ENCODE measurements at regions not wholly inside any gene's neighbourhood (a gene's known extent, or its start where the extent isn't known, plus 50 kb on each side); places are given as distances from the start of the nearest gene placed in this dataset.

GRCh38 chr13:107977071-107977574, 238.2 kb downstream of the LIG4 start:
- DNase-seq (ENCODE audit: extremely low read depth, insufficient read length) = no peak
- H3K27me3 ChIP-seq (replicated peaks; ENCODE audit: control insufficient read depth, insufficient read depth, low read length) = no peaks in the 10 kb centered on the region
- H3K36me3 ChIP-seq (ENCODE audit: control insufficient read depth, insufficient read depth, low read length) = no peaks in the 10 kb centered on the region
- H3K4me3 ChIP-seq (replicated peaks; ENCODE audit: low read depth, low read length) = no peak overlapping the region
- no peak for TF ChIP-seq CTCF (IDR thresholded peaks at IDR 0.05; ENCODE audit: insufficient read depth, low read length, poor library complexity, severe bottlenecking)

- DNase-seq (ENCODE audit: extremely low read depth, insufficient read length) = no peak
- no peaks in the 10 kb centered on the region for H3K27me3 ChIP-seq (replicated peaks; ENCODE audit: control insufficient read depth, insufficient read depth, low read length)
- TF ChIP-seq CTCF (IDR thresholded peaks at IDR 0.05; ENCODE audit: insufficient read depth, low read length, poor library complexity, severe bottlenecking) = no peak
- H3K36me3 ChIP-seq (ENCODE audit: control insufficient read depth, insufficient read depth, low read length) = no peaks in the 10 kb centered on the region
- no peak overlapping the region for H3K4me3 ChIP-seq (replicated peaks; ENCODE audit: low read depth, low read length)
Observed at GRCh38 chr13:107976628-107977027, 238.7 kb downstream of the LIG4 start.

- no peak overlapping the region for H3K4me3 ChIP-seq (replicated peaks; ENCODE audit: low read depth, low read length)
- no peaks in the 10 kb centered on the region for H3K27me3 ChIP-seq (replicated peaks; ENCODE audit: control insufficient read depth, insufficient read depth, low read length)
- no peak for DNase-seq (ENCODE audit: extremely low read depth, insufficient read length)
- no peak for TF ChIP-seq CTCF (IDR thresholded peaks at IDR 0.05; ENCODE audit: insufficient read depth, low read length, poor library complexity, severe bottlenecking)
- H3K36me3 ChIP-seq (ENCODE audit: control insufficient read depth, insufficient read depth, low read length) = no peaks in the 10 kb centered on the region
Observed at GRCh38 chr13:107974409-107974808, 240.9 kb downstream of the LIG4 start.

GRCh38 chr13:107969546-107969945, 245.8 kb downstream of the LIG4 start:
- TF ChIP-seq CTCF (IDR thresholded peaks at IDR 0.05; ENCODE audit: insufficient read depth, low read length, poor library complexity, severe bottlenecking) = no peak
- H3K36me3 ChIP-seq (ENCODE audit: control insufficient read depth, insufficient read depth, low read length) = no peaks in the 10 kb centered on the region
- no peak for DNase-seq (ENCODE audit: extremely low read depth, insufficient read length)
- no peaks in the 10 kb centered on the region for H3K27me3 ChIP-seq (replicated peaks; ENCODE audit: control insufficient read depth, insufficient read depth, low read length)
- no peak overlapping the region for H3K4me3 ChIP-seq (replicated peaks; ENCODE audit: low read depth, low read length)

GRCh38 chr13:107968470-107968869, 246.9 kb downstream of the LIG4 start:
- Histone ChIP-seq H3K4me3 (replicated peaks; ENCODE audit: low read depth, low read length) (no peak overlapping the region), H3K27me3 (replicated peaks; ENCODE audit: control insufficient read depth, insufficient read depth, low read length) (no peaks in the 10 kb centered on the region), H3K36me3 (ENCODE audit: control insufficient read depth, insufficient read depth, low read length) (no peaks in the 10 kb centered on the region)
- DNase-seq (ENCODE audit: extremely low read depth, insufficient read length) = no peak
- no peak for TF ChIP-seq CTCF (IDR thresholded peaks at IDR 0.05; ENCODE audit: insufficient read depth, low read length, poor library complexity, severe bottlenecking)

GRCh38 chr13:107964395-107964794, 250.9 kb downstream of the LIG4 start:
- TF ChIP-seq CTCF (IDR thresholded peaks at IDR 0.05; ENCODE audit: insufficient read depth, low read length, poor library complexity, severe bottlenecking) = no peak
- Histone ChIP-seq H3K4me3 (replicated peaks; ENCODE audit: low read depth, low read length) (no peak overlapping the region), H3K36me3 (ENCODE audit: control insufficient read depth, insufficient read depth, low read length) (no peaks in the 10 kb centered on the region), H3K27me3 (replicated peaks; ENCODE audit: control insufficient read depth, insufficient read depth, low read length) (no peaks in the 10 kb centered on the region)
- no peak for DNase-seq (ENCODE audit: extremely low read depth, insufficient read length)
